WTC11 (cell line): ENCODE measurements at regions not wholly inside any gene's neighbourhood (a gene's known extent, or its start where the extent isn't known, plus 50 kb on each side); places are given as distances from the start of the nearest gene placed in this dataset.

Source experiments
- ATAC-seq: fragments of 200-7000 bp; cut with Tn5 transposase; 2 replicates; pipeline ENCODE4 v1.10.0; 2021; ENCODE audit warnings: mild to moderate bottlenecking, moderate library complexity
- CTCF ChIA-PET: fragments of 300-600 bp; sonication (Branson Sonifier 250); formaldehyde crosslinking; loops from one replicate; lab custom pipeline; 2021; ENCODE audit warnings: antibody characterized with exemption; lab: Charles Lee
- POLR2A ChIA-PET: fragments of 350-600 bp; sonication (Branson Sonifier 250); formaldehyde crosslinking; loops from one replicate; lab custom pipeline; 2021; ENCODE audit warnings: antibody characterized with exemption; lab: Charles Lee
- DNase-seq: peaks from one replicate; pipeline ENCODE4 v3.0.0; 2021; ENCODE audit warnings: low spot score
- H3K27ac Mint-ChIP-seq: 2 replicates; pipeline ENCODE4 v1.8.0; 2021; ENCODE audit warnings: mixed read lengths
- H3K27me3 Mint-ChIP-seq: 2 replicates; pipeline ENCODE4 v1.8.0; 2021; ENCODE audit warnings: low read depth, mild to moderate bottlenecking, moderate library complexity, mixed read lengths
- H3K36me3 Mint-ChIP-seq: 2 replicates; pipeline ENCODE4 v1.8.0; 2021; ENCODE audit warnings: mixed read lengths
- H3K4me1 Mint-ChIP-seq: 2 replicates; pipeline ENCODE4 v1.8.0; 2022; ENCODE audit warnings: mixed read lengths
- H3K4me3 Mint-ChIP-seq: 2 replicates; pipeline ENCODE4 v1.8.0; 2021; ENCODE audit warnings: mild to moderate bottlenecking, moderate library complexity, mixed read lengths
- H3K9me3 Mint-ChIP-seq: 2 replicates; pipeline ENCODE4 v1.8.0; 2021; ENCODE audit warnings: mixed read lengths
- ATF1 ChIP-seq: sonication (generic); formaldehyde crosslinking; IDR thresholded peaks from 2 replicates; pipeline ENCODE4 v1.8.1; 2023; ENCODE audit warnings: mild to moderate bottlenecking, moderate library complexity, missing genetic modification reagents
- CREM ChIP-seq: sonication (generic); formaldehyde crosslinking; IDR thresholded peaks from 2 replicates; pipeline ENCODE4 v1.8.1; 2022; ENCODE audit warnings: mild to moderate bottlenecking, missing genetic modification reagents, moderate library complexity
- E2F1 ChIP-seq: sonication (generic); formaldehyde crosslinking; IDR thresholded peaks from 2 replicates; pipeline ENCODE4 v1.8.0; 2022; ENCODE audit warnings: mild to moderate bottlenecking, missing genetic modification reagents
- ELF4 ChIP-seq: sonication (generic); formaldehyde crosslinking; IDR thresholded peaks from 2 replicates; pipeline ENCODE4 v1.8.1; 2022; ENCODE audit warnings: low read depth, mild to moderate bottlenecking, moderate library complexity, missing genetic modification reagents
- ETV6 ChIP-seq: sonication (generic); formaldehyde crosslinking; IDR thresholded peaks from 2 replicates; pipeline ENCODE4 v1.8.1; 2022; ENCODE audit warnings: mild to moderate bottlenecking, missing genetic modification reagents
- HMGXB4 ChIP-seq: sonication (generic); formaldehyde crosslinking; IDR thresholded peaks from 2 replicates; pipeline ENCODE4 v1.8.1; 2023; ENCODE audit warnings: mild to moderate bottlenecking, moderate library complexity, missing genetic modification reagents
- KAT7 ChIP-seq: sonication (generic); formaldehyde crosslinking; IDR thresholded peaks from 2 replicates; pipeline ENCODE4 v1.8.1; 2023; ENCODE audit warnings: missing genetic modification reagents, mild to moderate bottlenecking, borderline replicate concordance
- MYBL2 ChIP-seq: sonication (generic); formaldehyde crosslinking; IDR thresholded peaks from 2 replicates; pipeline ENCODE4 v1.8.1; 2023; ENCODE audit warnings: mild to moderate bottlenecking, moderate library complexity, missing genetic modification reagents
- NFE2L1 ChIP-seq: sonication (generic); formaldehyde crosslinking; IDR thresholded peaks from 2 replicates; pipeline ENCODE4 v1.8.1; 2023; ENCODE audit warnings: missing genetic modification reagents
- NR2C2 ChIP-seq: sonication (generic); formaldehyde crosslinking; IDR thresholded peaks from 2 replicates; pipeline ENCODE4 v1.8.0; 2022; ENCODE audit warnings: mild to moderate bottlenecking, missing genetic modification reagents
- TEAD1 ChIP-seq: sonication (generic); formaldehyde crosslinking; IDR thresholded peaks from 2 replicates; pipeline ENCODE4 v1.8.0; 2022; ENCODE audit warnings: mild to moderate bottlenecking, missing genetic modification reagents
- ZNF121 ChIP-seq: sonication (generic); formaldehyde crosslinking; IDR thresholded peaks from 2 replicates; pipeline ENCODE4 v1.8.0; 2023; ENCODE audit warnings: missing genetic modification reagents
- ZNF532 ChIP-seq: fragments of 250-450 bp; sonication (Bioruptor Pico); IDR thresholded peaks from 2 replicates; pipeline ENCODE4 v1.9.0; 2021; ENCODE audit warnings: mild to moderate bottlenecking, borderline replicate concordance
- TF ChIP-seq, protein P1 (sequence below): fragments of 250-450 bp; sonication (Bioruptor Pico); IDR thresholded peaks from 2 replicates; pipeline ENCODE4 v1.9.0; 2021; ENCODE audit warnings: moderate library complexity, mild to moderate bottlenecking, inconsistent platforms, borderline replicate concordance
- TF ChIP-seq, protein P2 (sequence below): sonication (generic); formaldehyde crosslinking; IDR thresholded peaks from 2 replicates; pipeline ENCODE4 v1.8.1; 2023; ENCODE audit warnings: mild to moderate bottlenecking, missing genetic modification reagents
- TF ChIP-seq, protein P3 (sequence below): fragments of 200-600 bp; IDR thresholded peaks from 2 replicates; pipeline ENCODE4 v1.8.0; 2022; ENCODE audit warnings: antibody characterized with exemption
- TF ChIP-seq, protein P4 (sequence below): sonication (generic); formaldehyde crosslinking; IDR thresholded peaks from 2 replicates; pipeline ENCODE4 v1.8.1; 2022; ENCODE audit warnings: low read depth, mild to moderate bottlenecking, moderate library complexity, missing genetic modification reagents, borderline replicate concordance

DNA sequence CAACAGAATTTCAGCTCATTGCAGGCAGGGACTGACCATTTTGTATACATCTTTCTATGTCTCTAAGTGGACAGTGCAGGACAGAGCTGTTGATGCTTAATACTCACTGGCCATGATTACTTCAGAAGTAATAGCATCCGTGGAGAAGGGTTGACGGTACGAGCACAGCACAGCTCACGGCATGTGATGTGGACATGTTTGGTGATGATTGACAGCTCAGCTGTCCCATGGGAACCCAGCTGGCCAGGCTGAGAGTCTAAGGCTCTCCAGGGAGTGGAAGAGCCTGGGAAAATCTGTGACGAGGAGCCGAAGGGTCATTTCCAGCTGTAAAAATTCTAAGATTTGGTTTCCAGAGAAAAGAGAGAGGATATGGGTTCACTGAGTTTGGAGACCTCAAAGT lies 198.2 kb downstream of the SNX19 start (continued):
- TF ChIP-seq, protein P1, sequence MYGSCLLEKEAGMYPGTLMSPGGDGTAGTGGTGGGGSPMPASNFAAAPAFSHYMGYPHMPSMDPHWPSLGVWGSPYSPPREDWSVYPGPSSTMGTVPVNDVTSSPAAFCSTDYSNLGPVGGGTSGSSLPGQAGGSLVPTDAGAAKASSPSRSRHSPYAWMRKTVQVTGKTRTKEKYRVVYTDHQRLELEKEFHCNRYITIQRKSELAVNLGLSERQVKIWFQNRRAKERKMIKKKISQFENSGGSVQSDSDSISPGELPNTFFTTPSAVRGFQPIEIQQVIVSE (CRISPR knock-in tag): no peak
- TF ChIP-seq ATF1 (CRISPR knock-in tag) (no peak), CREM (CRISPR knock-in tag) (no peak), ELF4 (no peak), ZNF532 (CRISPR knock-in tag) (no peak), ZNF121 (CRISPR knock-in tag) (no peak)

DNA sequence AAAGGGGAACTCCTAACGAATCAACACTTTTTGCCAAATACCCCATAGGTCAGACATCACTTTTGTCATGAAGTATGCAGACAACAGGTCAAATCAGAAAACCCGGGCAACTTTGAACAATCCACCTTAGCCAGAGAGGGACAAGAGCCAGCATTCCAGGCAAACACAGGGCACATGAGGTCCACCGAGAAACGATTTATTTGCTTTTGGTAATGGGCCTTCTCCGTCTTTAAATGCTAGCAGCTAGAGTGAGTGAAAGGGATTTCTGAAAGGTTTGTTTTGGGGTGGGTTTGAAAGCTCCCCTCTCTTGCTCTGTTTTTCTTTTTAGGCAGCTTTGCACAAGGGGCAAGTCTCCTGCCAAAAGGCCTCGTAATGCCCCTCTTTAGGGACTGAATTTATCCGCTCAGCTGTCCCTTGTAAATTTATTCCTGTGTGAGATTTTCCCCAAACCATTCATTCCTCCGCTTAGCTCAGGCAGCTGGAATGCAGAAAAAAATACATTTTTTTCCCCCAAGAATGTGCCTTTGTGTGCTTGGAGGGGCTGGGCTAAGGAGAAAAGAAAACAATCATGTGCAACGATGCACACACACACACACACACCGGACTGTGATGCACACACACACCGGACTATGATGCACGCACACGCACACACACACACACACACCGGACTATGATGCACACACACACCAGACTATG lies 196.9 kb downstream of the SNX19 start:
- Mint-ChIP-seq H3K36me3 (no peaks in the 10 kb centered on the region), H3K27me3 (no peaks in the 10 kb centered on the region; the same call in 1 of the 2 replicates), H3K9me3 (no peaks in the 10 kb centered on the region), H3K27ac (no peak overlapping the region), H3K4me3 (no peak overlapping the region), H3K4me1 (no peaks in the 10 kb centered on the region)
- DNase-seq (no peak), ATAC-seq (no peak)
- ChIA-PET POLR2A (no interaction called here), CTCF (interaction anchor here (1.2 kb wide), 1 partner anchor 143 kb away, joined by 3 read pairs; no protein-coding TSS in a partner anchor)
- TF ChIP-seq NFE2L1 (CRISPR knock-in tag) (no peak), ETV6 (CRISPR knock-in tag) (no peak), NR2C2 (CRISPR knock-in tag) (no peak), E2F1 (CRISPR knock-in tag) (no peak), KAT7 (CRISPR knock-in tag) (no peak), TEAD1 (CRISPR knock-in tag) (no peak), HMGXB4 (CRISPR knock-in tag) (no peak), MYBL2 (CRISPR knock-in tag) (no peak)
- TF ChIP-seq, protein P2, sequence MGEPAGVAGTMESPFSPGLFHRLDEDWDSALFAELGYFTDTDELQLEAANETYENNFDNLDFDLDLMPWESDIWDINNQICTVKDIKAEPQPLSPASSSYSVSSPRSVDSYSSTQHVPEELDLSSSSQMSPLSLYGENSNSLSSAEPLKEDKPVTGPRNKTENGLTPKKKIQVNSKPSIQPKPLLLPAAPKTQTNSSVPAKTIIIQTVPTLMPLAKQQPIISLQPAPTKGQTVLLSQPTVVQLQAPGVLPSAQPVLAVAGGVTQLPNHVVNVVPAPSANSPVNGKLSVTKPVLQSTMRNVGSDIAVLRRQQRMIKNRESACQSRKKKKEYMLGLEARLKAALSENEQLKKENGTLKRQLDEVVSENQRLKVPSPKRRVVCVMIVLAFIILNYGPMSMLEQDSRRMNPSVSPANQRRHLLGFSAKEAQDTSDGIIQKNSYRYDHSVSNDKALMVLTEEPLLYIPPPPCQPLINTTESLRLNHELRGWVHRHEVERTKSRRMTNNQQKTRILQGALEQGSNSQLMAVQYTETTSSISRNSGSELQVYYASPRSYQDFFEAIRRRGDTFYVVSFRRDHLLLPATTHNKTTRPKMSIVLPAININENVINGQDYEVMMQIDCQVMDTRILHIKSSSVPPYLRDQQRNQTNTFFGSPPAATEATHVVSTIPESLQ (CRISPR knock-in tag): no peak
- TF ChIP-seq, protein P3, sequence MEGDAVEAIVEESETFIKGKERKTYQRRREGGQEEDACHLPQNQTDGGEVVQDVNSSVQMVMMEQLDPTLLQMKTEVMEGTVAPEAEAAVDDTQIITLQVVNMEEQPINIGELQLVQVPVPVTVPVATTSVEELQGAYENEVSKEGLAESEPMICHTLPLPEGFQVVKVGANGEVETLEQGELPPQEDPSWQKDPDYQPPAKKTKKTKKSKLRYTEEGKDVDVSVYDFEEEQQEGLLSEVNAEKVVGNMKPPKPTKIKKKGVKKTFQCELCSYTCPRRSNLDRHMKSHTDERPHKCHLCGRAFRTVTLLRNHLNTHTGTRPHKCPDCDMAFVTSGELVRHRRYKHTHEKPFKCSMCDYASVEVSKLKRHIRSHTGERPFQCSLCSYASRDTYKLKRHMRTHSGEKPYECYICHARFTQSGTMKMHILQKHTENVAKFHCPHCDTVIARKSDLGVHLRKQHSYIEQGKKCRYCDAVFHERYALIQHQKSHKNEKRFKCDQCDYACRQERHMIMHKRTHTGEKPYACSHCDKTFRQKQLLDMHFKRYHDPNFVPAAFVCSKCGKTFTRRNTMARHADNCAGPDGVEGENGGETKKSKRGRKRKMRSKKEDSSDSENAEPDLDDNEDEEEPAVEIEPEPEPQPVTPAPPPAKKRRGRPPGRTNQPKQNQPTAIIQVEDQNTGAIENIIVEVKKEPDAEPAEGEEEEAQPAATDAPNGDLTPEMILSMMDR: no peak
- TF ChIP-seq, protein P4, sequence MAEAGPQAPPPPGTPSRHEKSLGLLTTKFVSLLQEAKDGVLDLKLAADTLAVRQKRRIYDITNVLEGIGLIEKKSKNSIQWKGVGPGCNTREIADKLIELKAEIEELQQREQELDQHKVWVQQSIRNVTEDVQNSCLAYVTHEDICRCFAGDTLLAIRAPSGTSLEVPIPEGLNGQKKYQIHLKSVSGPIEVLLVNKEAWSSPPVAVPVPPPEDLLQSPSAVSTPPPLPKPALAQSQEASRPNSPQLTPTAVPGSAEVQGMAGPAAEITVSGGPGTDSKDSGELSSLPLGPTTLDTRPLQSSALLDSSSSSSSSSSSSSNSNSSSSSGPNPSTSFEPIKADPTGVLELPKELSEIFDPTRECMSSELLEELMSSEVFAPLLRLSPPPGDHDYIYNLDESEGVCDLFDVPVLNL (CRISPR knock-in tag): no peak
